Activated B cell treated with CpG ODN at 0.5 μM for 24 hours (primary cell): ENCODE measurements at regions not wholly inside any gene's neighbourhood (a gene's known extent, or its start where the extent isn't known, plus 50 kb on each side); places are given as distances from the start of the nearest gene placed in this dataset.
"Not testable (repeated sequence)": the region's sequence is repeated elsewhere in the genome, so short reads cannot be mapped to it uniquely, and the experiment has no call there.

Source experiments
- ATAC-seq: fragments of 200-7000 bp; cut with Tn5 transposase; one replicate; pipeline ENCODE4 v1.10.0; 2021; ENCODE audit warnings: low read depth, mild to moderate bottlenecking, moderate library complexity
- CTCF ChIA-PET: fragments of 350-600 bp; sonication (Branson Sonifier 250); formaldehyde crosslinking; loops from one replicate; lab custom pipeline; 2021; ENCODE audit warnings: antibody characterized with exemption; lab: Charles Lee
- POLR2A ChIA-PET: fragments of 350-600 bp; sonication (Branson Sonifier 250); formaldehyde crosslinking; loops from one replicate; lab custom pipeline; 2021; ENCODE audit warnings: antibody characterized with exemption; lab: Charles Lee
- DNase-seq: peaks from one replicate; pipeline ENCODE4 v3.0.0; 2022
- H3K27ac Mint-ChIP-seq: one replicate; pipeline ENCODE4 v1.8.0; 2020; ENCODE audit warnings: mixed read lengths
- H3K27me3 Mint-ChIP-seq: one replicate; pipeline ENCODE4 v1.8.0; 2021; ENCODE audit warnings: mixed read lengths
- H3K36me3 Mint-ChIP-seq: one replicate; pipeline ENCODE4 v1.8.0; 2021; ENCODE audit warnings: low read depth, mixed read lengths
- H3K4me1 Mint-ChIP-seq: one replicate; pipeline ENCODE4 v1.8.0; 2021; ENCODE audit warnings: mixed read lengths
- H3K4me3 Mint-ChIP-seq: one replicate; pipeline ENCODE4 v1.8.0; 2020; ENCODE audit warnings: mild to moderate bottlenecking, mixed read lengths
- H3K9me3 Mint-ChIP-seq: one replicate; pipeline ENCODE4 v1.8.0; 2020; ENCODE audit warnings: mixed read lengths
- intact Hi-C: fragments of 100-400 bp; cut with micrococcal nuclease; formaldehyde crosslinking; loops from one replicate; pipeline ENCODE4 v1.15.1; 2024

DNA sequence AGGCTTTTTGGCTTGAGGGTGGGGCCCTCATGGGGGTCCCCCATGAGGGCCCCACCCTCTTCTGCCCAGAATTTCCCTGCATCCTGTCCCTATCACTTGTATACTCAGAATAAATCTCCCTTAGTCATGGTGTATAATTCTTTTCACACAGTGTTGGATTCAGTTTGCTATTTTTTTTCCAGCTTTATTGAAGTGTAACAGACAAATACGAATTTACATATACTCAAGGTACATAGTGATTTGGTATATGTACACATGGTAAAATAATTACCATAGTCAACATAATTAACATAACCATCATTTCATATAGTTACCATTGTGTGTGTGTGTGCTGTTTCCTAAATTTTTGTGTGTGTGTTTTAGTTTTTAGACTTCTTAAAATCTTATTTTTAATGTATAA lies 289.4 kb downstream of the CNTNAP3B start:
- H3K9me3 Mint-ChIP-seq, DNase-seq, POLR2A ChIA-PET, intact Hi-C loops, H3K27ac Mint-ChIP-seq, H3K4me3 Mint-ChIP-seq, H3K27me3 Mint-ChIP-seq, CTCF ChIA-PET, H3K4me1 Mint-ChIP-seq, ATAC-seq, H3K36me3 Mint-ChIP-seq: not testable (repeated sequence)

DNA sequence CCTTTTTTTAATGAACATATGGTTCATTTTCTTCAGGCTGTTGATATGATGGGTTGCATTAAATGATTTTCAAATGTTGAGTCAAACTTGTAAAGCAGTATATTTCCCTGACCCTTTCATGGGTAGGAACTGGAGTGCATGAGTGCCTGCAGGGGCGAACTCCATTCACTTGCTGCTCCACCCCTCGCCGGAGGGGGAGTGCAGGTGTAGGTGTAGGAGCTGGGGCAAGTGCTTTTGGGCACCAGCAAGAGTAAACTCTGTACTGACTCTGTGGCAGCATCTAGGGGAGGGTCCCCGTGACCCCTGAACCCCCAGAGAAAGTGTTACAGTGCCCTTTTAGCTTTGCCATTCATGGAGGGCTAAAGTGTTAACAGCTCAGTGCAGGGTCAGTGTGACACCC lies 290.3 kb downstream of the CNTNAP3B start:
- H3K27me3 Mint-ChIP-seq, H3K9me3 Mint-ChIP-seq, H3K36me3 Mint-ChIP-seq, POLR2A ChIA-PET, intact Hi-C loops, H3K4me1 Mint-ChIP-seq, H3K27ac Mint-ChIP-seq, CTCF ChIA-PET, DNase-seq, H3K4me3 Mint-ChIP-seq, ATAC-seq: not testable (repeated sequence)

GRCh38 chr9:41838562-41838851 lies 290.7 kb downstream of the CNTNAP3B start:
- H3K27me3 Mint-ChIP-seq, POLR2A ChIA-PET, CTCF ChIA-PET, H3K27ac Mint-ChIP-seq, H3K9me3 Mint-ChIP-seq, H3K36me3 Mint-ChIP-seq, ATAC-seq, DNase-seq, H3K4me3 Mint-ChIP-seq, intact Hi-C loops, H3K4me1 Mint-ChIP-seq: not testable (repeated sequence)

DNA sequence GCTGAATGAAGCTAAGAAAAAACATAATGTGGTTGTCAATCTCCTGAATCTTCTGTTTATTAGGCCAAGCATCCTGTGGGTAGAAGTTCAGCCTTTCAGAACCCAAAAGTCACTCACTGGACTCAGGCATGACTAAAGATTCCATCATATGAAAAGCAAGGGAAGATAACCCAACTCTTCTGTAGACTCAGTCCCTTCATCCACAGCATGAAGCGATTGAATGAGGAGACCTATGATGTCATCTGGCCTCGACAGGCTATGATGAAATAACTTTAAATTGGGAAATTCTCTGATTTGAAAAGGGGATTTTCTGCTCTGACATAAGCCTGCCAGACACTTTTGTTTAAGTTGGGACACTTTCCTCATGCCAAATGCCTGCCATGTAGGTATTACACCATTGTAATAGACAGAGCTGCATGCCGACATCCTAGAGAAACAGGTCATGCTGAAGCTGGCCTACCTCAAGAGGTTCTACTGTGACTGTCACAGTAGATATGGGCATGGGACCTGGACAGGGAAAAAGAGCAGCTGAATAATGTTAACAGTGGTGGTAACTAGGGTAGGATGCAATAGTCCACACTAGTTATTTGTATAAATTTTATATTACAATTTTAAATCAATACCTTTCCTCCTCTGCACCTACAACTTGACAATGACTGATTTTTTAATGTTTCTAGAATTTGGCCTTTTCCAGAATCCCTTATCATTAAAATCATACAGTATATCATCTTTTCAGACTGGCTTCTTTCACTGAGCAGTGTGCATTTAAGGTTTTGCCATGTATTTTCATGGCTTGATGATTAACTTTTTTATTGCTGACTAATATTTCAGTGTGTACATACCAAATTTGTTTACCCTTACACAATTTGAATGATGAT lies 291.3 kb downstream of the CNTNAP3B start:
- H3K36me3 Mint-ChIP-seq, H3K9me3 Mint-ChIP-seq, H3K4me1 Mint-ChIP-seq, H3K27me3 Mint-ChIP-seq, CTCF ChIA-PET, POLR2A ChIA-PET, ATAC-seq, DNase-seq, intact Hi-C loops, H3K4me3 Mint-ChIP-seq, H3K27ac Mint-ChIP-seq: not testable (repeated sequence)

DNA sequence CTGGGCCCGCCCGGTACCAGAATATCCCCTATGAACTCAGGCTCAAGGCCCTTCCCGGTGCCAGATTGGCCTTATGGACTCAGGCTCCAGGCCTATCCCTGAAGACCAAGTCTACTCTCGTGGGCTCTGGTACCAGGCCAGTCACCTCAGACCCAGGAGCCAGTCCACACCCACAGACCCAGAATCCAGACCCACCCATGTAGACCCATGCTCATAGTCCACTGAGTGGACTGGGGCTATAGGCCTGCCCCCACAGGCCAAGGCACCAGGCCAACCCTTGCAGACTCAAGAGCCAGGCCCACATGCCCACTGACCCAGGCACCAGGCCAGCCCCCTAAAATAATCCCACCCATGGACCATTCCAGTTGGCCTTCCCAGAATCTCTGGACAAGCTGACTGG lies 296.1 kb downstream of the CNTNAP3B start:
- H3K27ac Mint-ChIP-seq, H3K9me3 Mint-ChIP-seq, H3K4me3 Mint-ChIP-seq, intact Hi-C loops, POLR2A ChIA-PET, CTCF ChIA-PET, H3K36me3 Mint-ChIP-seq, H3K4me1 Mint-ChIP-seq, DNase-seq, H3K27me3 Mint-ChIP-seq, ATAC-seq: not testable (repeated sequence)

GRCh38 chr9:41824723-41825122 lies 304.5 kb downstream of the CNTNAP3B start:
- ATAC-seq, POLR2A ChIA-PET, CTCF ChIA-PET, H3K9me3 Mint-ChIP-seq, H3K36me3 Mint-ChIP-seq, H3K27me3 Mint-ChIP-seq, DNase-seq, H3K27ac Mint-ChIP-seq, H3K4me1 Mint-ChIP-seq, H3K4me3 Mint-ChIP-seq, intact Hi-C loops: not testable (repeated sequence)

DNA sequence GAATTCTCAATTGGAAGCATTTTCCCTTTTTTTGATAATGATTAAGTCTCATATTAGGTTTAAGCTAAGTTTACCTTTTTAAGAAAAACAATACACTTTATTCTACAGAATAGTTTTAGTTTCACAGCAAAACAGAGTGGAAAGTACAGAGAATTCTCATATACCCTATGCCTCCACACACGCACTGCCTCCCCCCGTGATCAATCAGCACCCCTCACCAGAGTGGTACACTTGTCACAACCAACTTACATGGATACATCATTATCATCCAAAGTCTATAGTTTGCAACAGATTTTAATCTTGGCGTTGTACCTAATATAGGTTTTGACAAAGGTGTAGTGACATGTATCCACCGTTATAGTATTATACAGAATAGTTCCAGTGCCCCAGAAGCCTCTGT lies 326.5 kb downstream of the CNTNAP3B start:
- H3K36me3 Mint-ChIP-seq, DNase-seq, CTCF ChIA-PET, ATAC-seq, H3K27ac Mint-ChIP-seq, H3K4me3 Mint-ChIP-seq, H3K9me3 Mint-ChIP-seq, H3K4me1 Mint-ChIP-seq, intact Hi-C loops, H3K27me3 Mint-ChIP-seq, POLR2A ChIA-PET: not testable (repeated sequence)

GRCh38 chr9:41798684-41799083 lies 330.5 kb downstream of the CNTNAP3B start:
- CTCF ChIA-PET, H3K4me1 Mint-ChIP-seq, ATAC-seq, H3K9me3 Mint-ChIP-seq, intact Hi-C loops, DNase-seq, POLR2A ChIA-PET, H3K4me3 Mint-ChIP-seq, H3K27me3 Mint-ChIP-seq, H3K36me3 Mint-ChIP-seq, H3K27ac Mint-ChIP-seq: not testable (repeated sequence)

- H3K36me3 Mint-ChIP-seq, H3K4me3 Mint-ChIP-seq, H3K9me3 Mint-ChIP-seq, CTCF ChIA-PET, DNase-seq, H3K27me3 Mint-ChIP-seq, H3K27ac Mint-ChIP-seq, H3K4me1 Mint-ChIP-seq, ATAC-seq, POLR2A ChIA-PET, intact Hi-C loops: not testable (repeated sequence)
These were observed 338.4 kb downstream of the CNTNAP3B start for GRCh38 chr9:41790719-41791363.

DNA sequence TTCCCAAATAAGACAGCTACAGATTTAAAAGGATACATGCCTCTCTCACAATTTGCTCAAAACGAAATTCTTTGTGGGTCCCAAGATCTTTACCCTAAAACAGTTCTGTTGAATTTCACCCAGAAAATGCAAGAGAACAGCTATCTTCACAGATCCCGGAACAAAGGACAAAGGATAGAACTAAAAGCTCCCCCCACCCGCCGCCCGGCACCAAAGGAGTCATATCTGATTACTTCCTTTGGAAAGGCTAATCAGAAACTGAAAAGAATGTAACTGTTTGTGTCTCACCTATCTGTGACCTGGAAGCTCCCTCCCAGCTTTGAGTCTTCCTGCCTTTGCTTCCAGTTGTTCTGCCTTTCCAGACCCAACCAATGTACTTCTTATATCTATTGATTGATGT lies 339.2 kb downstream of the CNTNAP3B start:
- H3K27ac Mint-ChIP-seq, H3K9me3 Mint-ChIP-seq, H3K4me3 Mint-ChIP-seq, POLR2A ChIA-PET, ATAC-seq, H3K4me1 Mint-ChIP-seq, DNase-seq, intact Hi-C loops, H3K36me3 Mint-ChIP-seq, H3K27me3 Mint-ChIP-seq, CTCF ChIA-PET: not testable (repeated sequence)

DNA sequence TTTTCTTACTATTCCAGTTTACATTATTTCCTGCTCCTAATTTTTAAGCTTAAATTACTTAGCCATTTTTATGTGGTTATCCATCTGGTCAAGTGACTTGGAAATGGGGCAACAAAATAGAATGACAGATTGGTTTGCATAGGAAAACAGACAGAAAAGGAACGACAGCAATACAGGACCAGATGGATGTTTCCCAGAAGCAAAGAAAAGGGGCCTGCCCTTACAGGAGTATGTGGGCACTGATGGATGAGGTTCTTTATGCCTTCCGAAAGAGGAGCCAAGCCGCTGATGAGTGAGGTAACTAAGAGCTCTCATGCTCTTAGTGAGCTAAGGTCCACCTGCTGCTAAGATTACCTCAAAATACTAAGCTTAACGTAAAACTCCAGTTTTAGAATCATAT lies 339.8 kb downstream of the CNTNAP3B start:
- intact Hi-C loops, CTCF ChIA-PET, H3K9me3 Mint-ChIP-seq, H3K4me1 Mint-ChIP-seq, H3K27me3 Mint-ChIP-seq, H3K4me3 Mint-ChIP-seq, H3K36me3 Mint-ChIP-seq, H3K27ac Mint-ChIP-seq, DNase-seq, ATAC-seq, POLR2A ChIA-PET: not testable (repeated sequence)

DNA sequence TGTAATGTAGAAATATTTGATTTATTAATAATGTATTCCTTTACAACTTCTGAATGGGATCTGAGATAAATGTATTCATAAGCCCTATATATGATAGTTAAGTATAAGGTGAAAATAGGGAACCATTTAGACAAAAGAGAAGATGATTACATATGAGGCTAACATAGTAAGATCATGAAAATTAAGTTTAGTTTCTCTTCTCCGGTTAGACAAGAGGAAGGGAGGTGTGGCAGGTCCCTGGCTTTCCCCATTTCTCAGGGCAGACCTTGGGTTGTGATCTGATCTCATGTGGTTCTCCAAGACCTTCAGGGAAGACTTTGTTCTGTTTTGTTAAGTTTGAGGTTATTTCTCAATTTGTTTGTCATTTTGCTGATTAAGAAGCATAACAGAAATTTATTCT lies 341.3 kb downstream of the CNTNAP3B start:
- H3K27me3 Mint-ChIP-seq, H3K36me3 Mint-ChIP-seq, H3K27ac Mint-ChIP-seq, intact Hi-C loops, CTCF ChIA-PET, DNase-seq, H3K9me3 Mint-ChIP-seq, ATAC-seq, H3K4me1 Mint-ChIP-seq, POLR2A ChIA-PET, H3K4me3 Mint-ChIP-seq: not testable (repeated sequence)
